GM06990 (cell line): ENCODE measurements at regions not wholly inside any gene's neighbourhood (a gene's known extent, or its start where the extent isn't known, plus 50 kb on each side); places are given as distances from the start of the nearest gene placed in this dataset.
"Not testable (repeated sequence)": the region's sequence is repeated elsewhere in the genome, so short reads cannot be mapped to it uniquely, and the experiment has no call there.

Experiments
- DNase-seq: peaks from one replicate; pipeline ENCODE4 v3.0.0-alpha.2; 2011; ENCODE audit not compliant: insufficient read length; ENCODE audit errors: extremely low read depth
- H3K27me3 ChIP-seq: replicated peaks from 2 replicates; pipeline ENCODE4 v1.6.0; 2011; ENCODE audit warnings: low read length; ENCODE audit not compliant: control insufficient read depth, insufficient read depth
- H3K36me3 ChIP-seq: 2 replicates; pipeline ENCODE4 v1.5.1; 2011; ENCODE audit warnings: low read length; ENCODE audit not compliant: control insufficient read depth, insufficient read depth
- H3K4me3 ChIP-seq: replicated peaks from 2 replicates; pipeline ENCODE4 v1.5.1; 2011; ENCODE audit warnings: low read depth, mild to moderate bottlenecking, control low read depth, low read length
- TF ChIP-seq, protein P1 (sequence below): IDR thresholded peaks from 2 replicates; pipeline ENCODE4 v1.5.1; 2011; ENCODE audit warnings: low read length, control low read depth, mild to moderate bottlenecking, inconsistent platforms; ENCODE audit not compliant: insufficient read depth, poor library complexity, severe bottlenecking

DNA sequence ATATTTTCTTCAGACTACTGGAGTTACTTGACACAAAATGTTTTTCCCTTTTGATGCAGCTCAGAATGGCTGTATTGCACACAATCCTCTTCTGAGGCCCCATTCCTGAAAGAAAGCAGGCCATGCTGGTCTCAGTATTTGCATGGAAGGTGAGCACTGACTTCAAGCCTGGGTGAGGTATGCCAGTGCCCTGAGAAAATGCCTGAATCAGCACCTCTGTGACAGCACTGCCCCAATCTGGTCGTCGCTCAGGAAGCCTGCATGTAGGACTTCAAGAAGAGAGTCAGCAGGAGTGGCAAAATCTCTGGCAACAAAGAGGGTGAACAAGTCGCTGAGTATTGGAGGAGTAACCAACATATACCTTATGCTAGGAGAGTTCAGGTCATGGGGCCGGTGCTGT is 425.2 kb upstream of the PIK3R1 start:
- DNase-seq: no peak
- Histone ChIP-seq H3K27me3 (no peaks in the 10 kb centered on the region), H3K36me3 (no peaks in the 10 kb centered on the region), H3K4me3 (no peak overlapping the region)
- TF ChIP-seq, protein P1, sequence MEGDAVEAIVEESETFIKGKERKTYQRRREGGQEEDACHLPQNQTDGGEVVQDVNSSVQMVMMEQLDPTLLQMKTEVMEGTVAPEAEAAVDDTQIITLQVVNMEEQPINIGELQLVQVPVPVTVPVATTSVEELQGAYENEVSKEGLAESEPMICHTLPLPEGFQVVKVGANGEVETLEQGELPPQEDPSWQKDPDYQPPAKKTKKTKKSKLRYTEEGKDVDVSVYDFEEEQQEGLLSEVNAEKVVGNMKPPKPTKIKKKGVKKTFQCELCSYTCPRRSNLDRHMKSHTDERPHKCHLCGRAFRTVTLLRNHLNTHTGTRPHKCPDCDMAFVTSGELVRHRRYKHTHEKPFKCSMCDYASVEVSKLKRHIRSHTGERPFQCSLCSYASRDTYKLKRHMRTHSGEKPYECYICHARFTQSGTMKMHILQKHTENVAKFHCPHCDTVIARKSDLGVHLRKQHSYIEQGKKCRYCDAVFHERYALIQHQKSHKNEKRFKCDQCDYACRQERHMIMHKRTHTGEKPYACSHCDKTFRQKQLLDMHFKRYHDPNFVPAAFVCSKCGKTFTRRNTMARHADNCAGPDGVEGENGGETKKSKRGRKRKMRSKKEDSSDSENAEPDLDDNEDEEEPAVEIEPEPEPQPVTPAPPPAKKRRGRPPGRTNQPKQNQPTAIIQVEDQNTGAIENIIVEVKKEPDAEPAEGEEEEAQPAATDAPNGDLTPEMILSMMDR: no peak

DNA sequence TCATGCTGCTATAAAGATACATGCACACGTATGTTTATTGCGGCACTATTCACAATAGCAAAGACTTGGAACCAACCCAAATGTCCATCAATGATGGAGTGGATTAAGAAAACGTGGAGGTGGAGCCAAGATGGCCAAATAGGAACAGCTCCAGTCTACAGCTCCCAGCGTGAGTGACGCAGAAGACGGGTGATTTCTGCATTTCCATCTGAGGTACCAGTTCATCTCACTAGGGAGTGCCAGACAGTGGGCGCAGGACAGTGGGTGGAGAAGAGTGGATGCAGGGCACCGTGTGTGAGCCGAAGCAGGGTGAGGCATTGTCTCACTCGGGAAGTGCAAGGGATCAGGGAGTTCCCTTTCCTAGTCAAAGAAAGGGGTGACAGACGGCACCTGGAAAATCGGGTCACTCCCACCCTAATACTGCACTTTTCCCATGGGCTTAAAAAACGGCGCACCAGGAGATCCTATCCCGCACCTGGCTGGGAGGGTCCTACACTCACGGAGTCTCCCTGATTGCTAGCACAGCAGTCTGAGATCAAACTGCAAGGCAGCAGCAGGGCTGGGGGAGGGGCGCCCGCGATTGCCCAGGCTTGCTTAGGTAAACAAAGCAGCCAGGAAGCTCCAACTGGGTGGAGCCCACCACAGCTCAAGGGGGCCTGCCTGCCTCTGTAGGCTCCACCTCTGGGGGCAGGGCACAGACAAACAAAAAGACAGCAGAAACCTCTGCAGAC is 435.5 kb upstream of the PIK3R1 start:
- H3K36me3 ChIP-seq, H3K4me3 ChIP-seq, DNase-seq, H3K27me3 ChIP-seq: not testable (repeated sequence)

DNA sequence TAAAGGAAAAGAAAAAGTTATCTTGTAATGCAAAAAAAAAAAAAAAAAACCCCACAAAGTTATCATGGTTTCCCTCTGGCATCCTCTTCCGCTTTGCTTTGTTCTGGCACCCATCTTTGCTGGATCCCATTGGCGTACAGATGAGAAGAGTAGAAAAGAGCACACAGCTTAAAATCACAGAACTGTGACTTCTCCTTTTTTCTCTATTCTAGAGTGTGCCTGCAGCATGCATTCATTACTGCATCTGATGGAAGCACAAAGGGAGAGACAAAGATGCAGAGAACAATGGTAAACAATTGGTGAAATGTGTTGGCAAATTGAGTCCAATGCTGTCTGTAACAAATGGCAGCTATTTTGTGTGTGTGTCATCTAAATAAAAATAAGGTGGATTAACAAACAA is 440.8 kb upstream of the PIK3R1 start:
- no peaks in the 10 kb centered on the region for H3K27me3 ChIP-seq
- no peaks in the 10 kb centered on the region for H3K36me3 ChIP-seq
- DNase-seq: no peak
- TF ChIP-seq, protein P1: no peak
- no peak overlapping the region for H3K4me3 ChIP-seq

DNA sequence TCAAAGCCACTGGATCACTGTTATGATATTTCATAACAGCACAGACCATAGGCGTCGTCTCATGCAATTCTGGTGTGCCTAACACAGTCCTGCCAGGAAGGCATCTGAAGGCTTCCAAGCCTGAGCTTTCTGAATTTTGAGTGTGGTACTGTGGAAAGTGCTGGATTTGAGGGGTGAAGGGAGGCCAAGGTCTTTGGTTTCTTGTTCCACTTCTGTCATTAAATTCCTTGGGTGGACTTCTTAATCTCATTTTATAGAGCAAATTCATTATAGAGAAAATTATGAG is 441.3 kb upstream of the PIK3R1 start:
- TF ChIP-seq, protein P1: no peak
- no peak overlapping the region for H3K4me3 ChIP-seq

DNA sequence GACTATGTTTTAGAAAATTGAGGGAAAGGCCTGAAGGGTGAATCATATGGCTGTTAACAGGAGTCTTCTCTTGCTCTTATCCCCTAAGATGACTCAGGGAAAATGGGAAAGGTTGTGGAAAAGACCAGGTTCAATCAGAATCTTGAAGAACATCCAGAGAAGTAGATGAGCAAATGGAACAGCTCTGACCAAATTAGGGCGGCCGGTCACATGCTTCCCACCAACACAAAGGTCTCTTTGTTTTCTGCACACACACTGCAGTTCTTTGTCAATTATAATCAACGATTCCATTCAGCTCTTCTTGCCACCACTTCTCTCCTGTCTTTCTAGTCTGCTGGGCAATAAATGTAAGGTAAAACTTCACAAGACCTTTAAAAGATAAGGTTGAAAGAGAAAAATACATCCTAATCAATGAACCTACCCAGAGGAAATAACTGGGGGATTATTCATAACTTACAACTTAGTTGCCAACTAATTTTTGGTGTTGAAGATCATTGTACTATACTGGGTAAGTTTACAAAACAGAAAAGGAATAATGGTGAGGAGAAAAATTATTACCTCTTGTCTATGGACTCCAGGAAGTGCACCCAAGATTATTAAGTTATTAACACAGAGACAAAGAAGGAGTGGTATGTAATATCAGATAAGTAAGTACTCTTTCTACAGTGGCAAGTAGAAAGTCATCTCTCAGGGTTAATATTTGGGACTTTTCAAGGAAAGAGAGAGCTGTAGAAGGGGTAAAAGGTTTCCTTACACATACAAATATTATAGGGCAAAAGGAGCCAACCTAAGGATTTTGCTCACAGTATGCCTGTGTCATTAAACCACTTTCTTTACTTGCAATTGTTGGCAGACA is 441.9 kb upstream of the PIK3R1 start:
- DNase-seq: no peak
- Histone ChIP-seq H3K27me3 (no peaks in the 10 kb centered on the region), H3K4me3 (no peak overlapping the region), H3K36me3 (no peaks in the 10 kb centered on the region)
- TF ChIP-seq, protein P1: no peak

More for the DNA sequence above, 441.3 kb upstream of the PIK3R1 start:
- no peaks in the 10 kb centered on the region for H3K36me3 ChIP-seq
- no peak for DNase-seq
- H3K27me3 ChIP-seq: no peaks in the 10 kb centered on the region

DNA sequence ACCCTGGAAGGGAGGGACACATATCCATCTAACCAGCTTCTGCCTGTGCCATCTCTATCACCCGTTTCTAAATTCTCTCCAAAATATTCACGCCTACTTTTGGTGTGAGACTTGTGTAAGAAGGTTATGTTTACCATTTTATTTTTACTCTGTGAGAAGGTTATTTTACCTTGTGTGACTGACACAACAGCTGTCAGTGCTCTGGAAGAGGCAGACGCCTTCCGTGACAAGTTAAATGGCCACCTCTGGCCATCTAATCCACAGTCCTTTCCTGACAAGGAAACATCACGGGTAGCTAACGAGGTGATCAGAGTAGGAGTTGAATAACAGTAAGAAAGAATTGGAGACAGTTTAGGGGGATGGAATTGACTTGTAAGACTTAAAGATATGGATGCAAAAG is 443.8 kb upstream of the PIK3R1 start:
- H3K36me3 ChIP-seq: no peaks in the 10 kb centered on the region
- no peak overlapping the region for H3K4me3 ChIP-seq
- TF ChIP-seq, protein P1: no peak
- DNase-seq: no peak
- no peaks in the 10 kb centered on the region for H3K27me3 ChIP-seq
